ENCODE measurements at regions not wholly inside any gene's neighbourhood (a gene's known extent, or its start where the extent isn't known, plus 50 kb on each side); places are given as distances from the start of the nearest gene placed in this dataset.

GRCh38 chr2:38448692-38449410, 71.8 kb upstream of the ATL2 start:
- Histone ChIP-seq H3K36me3 (ENCODE audit: control insufficient read depth, insufficient read depth, low read length) (no peaks in the 10 kb centered on the region), H3K4me3 (ENCODE audit: low read depth, low read length) (no peak overlapping the region), H3K27me3 (ENCODE audit: control insufficient read depth, insufficient read depth, low read length) (peaks cover 11% of the 10 kb centered on the region)
- CTCF ChIA-PET: interaction anchor here (0.7 to 1.6 kb wide), 3 partner anchors 9 to 19 kb away, joined by 3 to 4 read pairs (median 3); no protein-coding TSS in a partner anchor
- DNase-seq (ENCODE audit: low read depth): no peak
- TF ChIP-seq CTCF (IDR thresholded peaks at IDR 0.05; ENCODE audit: insufficient read depth, low read depth, low read length): no peak
- POLR2A ChIA-PET: no interaction called here

- peaks cover 14% of the 10 kb centered on the region for H3K27me3 ChIP-seq (ENCODE audit: control insufficient read depth, insufficient read depth, low read length)
- POLR2A ChIA-PET: no interaction called here
- no peak overlapping the region for H3K4me3 ChIP-seq (ENCODE audit: low read depth, low read length)
- TF ChIP-seq CTCF (IDR thresholded peaks at IDR 0.05; ENCODE audit: insufficient read depth, low read depth, low read length): no peak
- DNase-seq (ENCODE audit: low read depth): no peak
- CTCF ChIA-PET: interaction anchor here (1.0 to 1.6 kb wide), 4 partner anchors 18 to 551 kb away, joined by 3 read pairs; no protein-coding TSS in a partner anchor
- no peaks in the 10 kb centered on the region for H3K36me3 ChIP-seq (ENCODE audit: control insufficient read depth, insufficient read depth, low read length)
These were observed 70.0 kb upstream of the ATL2 start for GRCh38 chr2:38446906-38447561.

GRCh38 chr2:38446418-38446817, 69.3 kb upstream of the ATL2 start:
- ChIA-PET POLR2A (no interaction called here), CTCF (interaction anchor here (1.0 to 1.6 kb wide), 3 partner anchors 19 to 131 kb away, joined by 3 read pairs; no protein-coding TSS in a partner anchor)
- H3K4me3 ChIP-seq (ENCODE audit: low read depth, low read length): no peak overlapping the region
- H3K27me3 ChIP-seq (ENCODE audit: control insufficient read depth, insufficient read depth, low read length): peaks cover 16% of the 10 kb centered on the region
- peak; percentile 16; the same call in 1 of the 2 replicates for TF ChIP-seq CTCF (IDR thresholded peaks at IDR 0.05; ENCODE audit: insufficient read depth, low read depth, low read length)
- DNase-seq (ENCODE audit: low read depth): no peak
- no peaks in the 10 kb centered on the region for H3K36me3 ChIP-seq (ENCODE audit: control insufficient read depth, insufficient read depth, low read length)

GRCh38 chr2:38444247-38444646, 67.2 kb upstream of the ATL2 start:
- ChIA-PET POLR2A (no interaction called here), CTCF (interaction anchor here (0.7 to 0.9 kb wide), 2 partner anchors 13 to 21 kb away, joined by 3 read pairs; no protein-coding TSS in a partner anchor)
- Histone ChIP-seq H3K36me3 (ENCODE audit: control insufficient read depth, insufficient read depth, low read length) (no peaks in the 10 kb centered on the region), H3K27me3 (ENCODE audit: control insufficient read depth, insufficient read depth, low read length) (peaks cover 22% of the 10 kb centered on the region), H3K4me3 (ENCODE audit: low read depth, low read length) (no peak overlapping the region)
- no peak for TF ChIP-seq CTCF (IDR thresholded peaks at IDR 0.05; ENCODE audit: insufficient read depth, low read depth, low read length)
- DNase-seq (ENCODE audit: low read depth): no peak

Measured in BJ (cell line).